A549 (cell line): ENCODE measurements at regions not wholly inside any gene's neighbourhood (a gene's known extent, or its start where the extent isn't known, plus 50 kb on each side); places are given as distances from the start of the nearest gene placed in this dataset.
A peak's percentile ranks its signal among the peaks of the same experiment; 100 is the strongest.

Experiments
- ATAC-seq, 2 experiments: fragments of 200-7000 bp in 1 of 2; fragments of >200 bp in 1 of 2; cut with Nextera tagmentation in 1 of 2; cut with Tn5 transposase in 1 of 2; 3 replicates each; pipeline versions ENCODE4 v1.8.0 to v1.9.1; 2018 to 2020; ENCODE audit warnings: mild to moderate bottlenecking in 1 of 2, moderate library complexity in 1 of 2
- CTCF ChIA-PET: fragments of 300-600 bp; sonication (Branson Sonifier 250); formaldehyde crosslinking; extraction: SDS; loops from one replicate; lab custom pipeline; 2021; ENCODE audit warnings: antibody characterized with exemption, inconsistent platforms; lab: Yijun Ruan, JAX
- POLR2A ChIA-PET: fragments of 350-600 bp; formaldehyde crosslinking; extraction: SDS; loops from one replicate; lab custom pipeline; 2021; ENCODE audit warnings: antibody characterized with exemption, inconsistent platforms; lab: Yijun Ruan, JAX
- DNase-seq, 2 experiments: peaks; one replicate each; pipeline versions ENCODE4 v3.0.0 to v3.0.0-alpha.2; 2011 to 2016; ENCODE audit warnings: low read depth in 1 of 2, low spot score in 1 of 2
- FAIRE-seq: peaks from 2 replicates; lab custom pipeline; 2011; peaks lifted over from hg19 to GRCh38; lab: Jason Lieb, UNC
- H3K27ac ChIP-seq, 2 experiments: fragments of >200 bp; sonication (Bioruptor Twin); formaldehyde crosslinking; 3 replicates each; pipeline ENCODE4 v1.5.1; 2016 to 2017
- H3K4me1 ChIP-seq: fragments of >200 bp; sonication (Bioruptor Twin); formaldehyde crosslinking; 3 replicates; pipeline ENCODE4 v1.6.1; 2016
- H3K4me2 ChIP-seq: fragments of >200 bp; sonication (Bioruptor Twin); formaldehyde crosslinking; 3 replicates; pipeline ENCODE4 v1.6.1; 2016
- H3K4me3 ChIP-seq: fragments of >200 bp; sonication (Bioruptor Twin); formaldehyde crosslinking; 3 replicates; pipeline ENCODE4 v1.5.1; 2016
- H3K9me3 ChIP-seq: fragments of >200 bp; sonication (Bioruptor Twin); formaldehyde crosslinking; 3 replicates; pipeline ENCODE4 v1.6.1; 2016
- ATOH8 ChIP-seq: fragments of 250-450 bp; sonication (Bioruptor Pico); IDR thresholded peaks from 2 replicates; pipeline ENCODE4 v1.5.0; 2020; ENCODE audit warnings: low read depth, mild to moderate bottlenecking, moderate library complexity
- CEBPB ChIP-seq, 2 experiments: fragments of >200 bp in 1 of 2; sonication (Bioruptor Twin) in 1 of 2; formaldehyde crosslinking in 1 of 2; IDR thresholded peaks; 2 replicates each; pipeline ENCODE4 v1.6.1; 2012 to 2016
- CHD4 ChIP-seq: fragments of 200-600 bp; sonication (generic); IDR thresholded peaks from 2 replicates; pipeline ENCODE4 v1.6.1; 2016; ENCODE audit warnings: antibody characterized with exemption, mild to moderate bottlenecking, borderline replicate concordance
- CTCF ChIP-seq: fragments of >200 bp; sonication (Bioruptor Twin); formaldehyde crosslinking; IDR thresholded peaks from 3 replicates; pipeline ENCODE4 v1.5.1; 2016
- E2F6 ChIP-seq: IDR thresholded peaks from 2 replicates; pipeline ENCODE4 v1.6.1; 2012; ENCODE audit warnings: low read depth, borderline replicate concordance
- EHF ChIP-seq: fragments of 250-450 bp; sonication (Bioruptor Pico); IDR thresholded peaks from 2 replicates; pipeline ENCODE4 v1.5.0; 2020; ENCODE audit warnings: mild to moderate bottlenecking
- EHMT2 ChIP-seq: fragments of 200-600 bp; sonication (generic); IDR thresholded peaks from 2 replicates; pipeline ENCODE4 v1.6.1; 2016; ENCODE audit warnings: antibody characterized with exemption, low read depth, mild to moderate bottlenecking, moderate library complexity
- ELK1 ChIP-seq: fragments of 150-350 bp; IDR thresholded peaks from 2 replicates; pipeline ENCODE4 v1.6.1; 2014; ENCODE audit warnings: low read depth, mild to moderate bottlenecking, low read length
- ESRRA ChIP-seq: fragments of 150-350 bp; IDR thresholded peaks from 2 replicates; pipeline ENCODE4 v1.6.1; 2014; ENCODE audit warnings: mild to moderate bottlenecking, low read length, borderline replicate concordance
- GATA3 ChIP-seq: IDR thresholded peaks from 2 replicates; pipeline ENCODE4 v1.6.1; 2012; ENCODE audit warnings: borderline replicate concordance
- HDAC2 ChIP-seq: fragments of 200-600 bp; sonication (generic); IDR thresholded peaks from 2 replicates; pipeline ENCODE4 v1.6.1; 2016
- HEYL ChIP-seq: fragments of 250-450 bp; sonication (Bioruptor Pico); IDR thresholded peaks from 2 replicates; pipeline ENCODE4 v1.8.0; 2021; ENCODE audit warnings: mild to moderate bottlenecking, moderate library complexity
- HOXB5 ChIP-seq: fragments of 250-450 bp; sonication (Bioruptor Pico); IDR thresholded peaks from 2 replicates; pipeline ENCODE4 v1.5.0; 2020; ENCODE audit warnings: mild to moderate bottlenecking, moderate library complexity
- KDM5A ChIP-seq: fragments of 200-600 bp; sonication (generic); IDR thresholded peaks from 2 replicates; pipeline ENCODE4 v1.6.1; 2016; ENCODE audit warnings: antibody characterized with exemption, mild to moderate bottlenecking
- NPAS2 ChIP-seq: fragments of 250-450 bp; sonication (Bioruptor Pico); IDR thresholded peaks from 2 replicates; pipeline ENCODE4 v1.8.0; 2022; ENCODE audit warnings: mild to moderate bottlenecking, moderate library complexity, borderline replicate concordance
- POLR2A ChIP-seq: IDR thresholded peaks from 2 replicates; pipeline ENCODE4 v1.6.1; 2012; ENCODE audit warnings: mild to moderate bottlenecking, low read length
- RAD21 ChIP-seq, 2 experiments: fragments of >200 bp in 1 of 2; sonication (Bioruptor Twin) in 1 of 2; formaldehyde crosslinking in 1 of 2; IDR thresholded peaks in 1 of 2; conservative IDR thresholded peaks in 1 of 2; 2 replicates in 1 of 2; 3 replicates in 1 of 2; pipeline ENCODE4 v1.6.1; 2012 to 2018; ENCODE audit warnings: inconsistent platforms in 1 of 2
- RARB ChIP-seq: fragments of 250-450 bp; sonication (Bioruptor Pico); IDR thresholded peaks from 2 replicates; pipeline ENCODE4 v1.8.0; 2021; ENCODE audit warnings: mild to moderate bottlenecking, moderate library complexity
- RFX5 ChIP-seq: fragments of 450-650 bp; IDR thresholded peaks from 2 replicates; pipeline ENCODE4 v1.7.1; 2014; ENCODE audit warnings: antibody characterized with exemption, mild to moderate bottlenecking, moderate library complexity
- SMC3 ChIP-seq: fragments of >200 bp; sonication (Bioruptor Twin); formaldehyde crosslinking; IDR thresholded peaks from 3 replicates; pipeline ENCODE4 v1.6.1; 2018; ENCODE audit warnings: inconsistent platforms
- SREBF2 ChIP-seq: fragments of 450-650 bp; IDR thresholded peaks from 2 replicates; pipeline ENCODE4 v1.6.1; 2014; ENCODE audit warnings: mild to moderate bottlenecking, moderate library complexity
- USF2 ChIP-seq: fragments of 450-650 bp; IDR thresholded peaks from 2 replicates; pipeline ENCODE4 v1.6.1; 2014; ENCODE audit warnings: antibody characterized with exemption
- ZC3H11A ChIP-seq: fragments of 450-650 bp; IDR thresholded peaks from 2 replicates; pipeline ENCODE4 v1.6.1; 2014; ENCODE audit warnings: antibody characterized with exemption, mild to moderate bottlenecking
- WGBS: methylation state at CpG from one replicate; pipeline ENCODE4 v1.1.6; 2017; ENCODE audit errors: missing lambda C conversion rate; 5-methylcytosine and 5-hydroxymethylcytosine counted together

- CTCF ChIA-PET, result interaction anchor here (0.6 kb wide), 1 partner anchor 352 kb away, joined by 3 read pairs; no protein-coding TSS in a partner anchor
- TF ChIP-seq SREBF2 (no peak), EHMT2 (no peak), CHD4 (no peak), CEBPB (IDR thresholded peaks at IDR 0.05) (0 out of 4 replicates have a peak, but pooled peaks of 1 of the 2 experiments have one; percentile 24)
- TF ChIP-seq, all 56 proteins: peak for 1
- H3K4me1 ChIP-seq, result peaks cover 26% of the 10 kb centered on the region
- FAIRE-seq (no peak), ATAC-seq (no peak), DNase-seq (no peak)
- H3K4me3 ChIP-seq, result no peak overlapping the region
- WGBS, result 96% methylated on average over 1 of the region's 1 CpG
- no peak overlapping the region for H3K27ac ChIP-seq
- peak overlapping the region; percentile 51; the same call in 1 of the 3 replicates for H3K4me2 ChIP-seq
- POLR2A ChIA-PET, result no interaction called here
- no peaks in the 10 kb centered on the region for H3K9me3 ChIP-seq
Measured at GRCh38 chr4:71240094-71240493, 98.7 kb upstream of the SLC4A4 start.

- TF ChIP-seq KDM5A (no peak), ZC3H11A (no peak), ATOH8 (CRISPR knock-in tag) (no peak), RAD21 (conservative IDR thresholded peaks at IDR 0.05 in 1 of 2, IDR thresholded peaks at IDR 0.05 in 1 of 2) (no peak), RARB (CRISPR knock-in tag) (no peak), CTCF (no peak), ELK1 (no peak), HDAC2 (no peak), GATA3 (no peak), USF2 (no peak), ESRRA (no peak), EHF (CRISPR knock-in tag) (no peak), HOXB5 (no peak), E2F6 (no peak), POLR2A (no peak), HEYL (CRISPR knock-in tag) (no peak), NPAS2 (CRISPR knock-in tag) (no peak), SMC3 (no peak), RFX5 (no peak)
- TF ChIP-seq, all 56 proteins: peak for 0
- H3K4me2 ChIP-seq, result peak overlapping the region; percentile 14; the same call in 1 of the 3 replicates
- WGBS, result 53% methylated on average over 8 of the region's 8 CpGs
- CTCF ChIA-PET, result no interaction called here
- no peak for FAIRE-seq
- POLR2A ChIA-PET, result no interaction called here
- no peak overlapping the region for H3K4me3 ChIP-seq
- no peak for DNase-seq
- peak overlapping the region in 1 of 2 experiments; percentile 2; a peak in 1 of 6 replicates for H3K27ac ChIP-seq
- peaks cover 26% of the 10 kb centered on the region for H3K4me1 ChIP-seq
- H3K9me3 ChIP-seq, result no peaks in the 10 kb centered on the region
- ATAC-seq, result no peak
Measured at GRCh38 chr4:71241501-71242288, 97.1 kb upstream of the SLC4A4 start.
